IMR-90 (cell line): ENCODE measurements at regions not wholly inside any gene's neighbourhood (a gene's known extent, or its start where the extent isn't known, plus 50 kb on each side); places are given as distances from the start of the nearest gene placed in this dataset.

Source experiments
- ATAC-seq: fragments of 200-7000 bp; cut with Tn5 transposase; 2 replicates; pipeline ENCODE4 v1.9.1; 2020; ENCODE audit warnings: low read depth, mild to moderate bottlenecking, moderate library complexity
- BruUV-seq: library from RNA; stranded (reverse); fragments of 400-500 nt; replicated peaks from 2 replicates; lab custom pipeline; 2021; lab: Mats Ljungman, UMichigan
- CTCF ChIA-PET: fragments of 300-600 bp; formaldehyde crosslinking; extraction: SDS; loops from one replicate; lab custom pipeline; 2021; ENCODE audit warnings: antibody characterized with exemption; lab: Yijun Ruan, JAX
- POLR2A ChIA-PET: fragments of 300-600 bp; sonication (Branson Sonifier 250); formaldehyde crosslinking; loops from one replicate; lab custom pipeline; 2022; ENCODE audit warnings: antibody characterized with exemption; ENCODE audit not compliant: unreplicated experiment; lab: Charles Lee
- DNase-seq: peaks from one replicate; pipeline ENCODE4 v3.0.0; 2013
- H2AFZ ChIP-seq: replicated peaks from 2 replicates; pipeline ENCODE3; 2013; ENCODE audit warnings: low read length, mild to moderate bottlenecking; ENCODE audit not compliant: poor library complexity
- H2AK5ac ChIP-seq: 2 replicates; pipeline ENCODE4 v1.6.1; 2013; ENCODE audit warnings: low read depth, low read length, inconsistent platforms
- H2AK9ac ChIP-seq: replicated peaks from 2 replicates; pipeline ENCODE3; 2013; ENCODE audit warnings: mild to moderate bottlenecking, low read depth, low read length, moderate library complexity; ENCODE audit not compliant: poor library complexity
- H2BK120ac ChIP-seq: 2 replicates; pipeline ENCODE4 v1.6.1; 2013; ENCODE audit warnings: low read depth, low read length, inconsistent platforms
- H2BK15ac ChIP-seq: 3 replicates; pipeline ENCODE4 v1.6.1; 2013; ENCODE audit warnings: low read depth, low read length, inconsistent platforms
- H2BK20ac ChIP-seq: 2 replicates; pipeline ENCODE4 v1.6.1; 2013; ENCODE audit warnings: low read depth, mild to moderate bottlenecking, inconsistent platforms, low read length, moderate library complexity
- H2BK5ac ChIP-seq: 2 replicates; pipeline ENCODE4 v1.6.1; 2013; ENCODE audit warnings: mild to moderate bottlenecking, low read depth, low read length, inconsistent platforms; ENCODE audit not compliant: poor library complexity, severe bottlenecking
- H3K14ac ChIP-seq: replicated peaks from 2 replicates; pipeline ENCODE4 v1.6.1; 2013; ENCODE audit warnings: low read depth, low read length, inconsistent platforms
- H3K18ac ChIP-seq: 2 replicates; pipeline ENCODE4 v1.6.1; 2013; ENCODE audit warnings: low read depth, low read length, control low read depth
- H3K23ac ChIP-seq: 2 replicates; pipeline ENCODE4 v1.6.1; 2013; ENCODE audit warnings: low read depth, low read length, inconsistent platforms
- H3K27ac ChIP-seq: 2 replicates; pipeline ENCODE4 v1.5.1; 2013; ENCODE audit warnings: mild to moderate bottlenecking, control low read depth, low read length; ENCODE audit not compliant: insufficient read depth
- H3K27me3 ChIP-seq: 2 replicates; pipeline ENCODE4 v1.6.1; 2013; ENCODE audit warnings: low read length; ENCODE audit not compliant: control insufficient read depth, insufficient read depth
- H3K36me3 ChIP-seq: 2 replicates; pipeline ENCODE4 v1.6.1; 2013; ENCODE audit warnings: low read length, mixed read lengths; ENCODE audit not compliant: control insufficient read depth, insufficient read depth
- H3K4ac ChIP-seq: 2 replicates; pipeline ENCODE4 v1.6.1; 2013; ENCODE audit warnings: low read depth, low read length, inconsistent platforms
- H3K4me1 ChIP-seq: 2 replicates; pipeline ENCODE4 v1.6.1; 2013; ENCODE audit warnings: low read length, mixed read lengths; ENCODE audit not compliant: control insufficient read depth, insufficient read depth
- H3K4me2 ChIP-seq: 2 replicates; pipeline ENCODE4 v1.6.1; 2013; ENCODE audit warnings: low read depth, mild to moderate bottlenecking, control low read depth, low read length, moderate library complexity
- H3K4me3 ChIP-seq: 2 replicates; pipeline ENCODE4 v1.5.1; 2013; ENCODE audit warnings: low read depth, mild to moderate bottlenecking, control low read depth, low read length, moderate library complexity; ENCODE audit not compliant: insufficient read depth
- H3K56ac ChIP-seq: 2 replicates; pipeline ENCODE4 v1.6.1; 2013; ENCODE audit warnings: low read length, inconsistent platforms; ENCODE audit not compliant: insufficient read depth; ENCODE audit errors: extremely low read depth
- H3K79me1 ChIP-seq, 2 experiments: 2 replicates each; pipeline ENCODE4 v1.6.1; 2013; ENCODE audit warnings: low read length in 2 of 2, inconsistent platforms in 1 of 2, low read depth in 1 of 2
- H3K9ac ChIP-seq: 2 replicates; pipeline ENCODE4 v1.6.1; 2013; ENCODE audit warnings: low read depth, low read length, control low read depth
- H3K9me1 ChIP-seq: 2 replicates; pipeline ENCODE4 v1.6.1; 2013; ENCODE audit warnings: low read length, inconsistent platforms; ENCODE audit not compliant: insufficient read depth
- H3K9me3 ChIP-seq: 2 replicates; pipeline ENCODE4 v1.6.1; 2013; ENCODE audit warnings: low read length; ENCODE audit not compliant: control insufficient read depth, insufficient read depth
- H4K20me1 ChIP-seq: 2 replicates; pipeline ENCODE4 v1.6.1; 2013; ENCODE audit warnings: low read length, inconsistent platforms; ENCODE audit not compliant: insufficient read depth
- H4K5ac ChIP-seq: 2 replicates; pipeline ENCODE4 v1.6.1; 2013; ENCODE audit warnings: mild to moderate bottlenecking, low read depth, low read length, control low read depth
- H4K8ac ChIP-seq, 2 experiments: 2 replicates each; pipeline ENCODE4 v1.6.1; 2013; ENCODE audit warnings: low read depth in 2 of 2, low read length in 2 of 2, control low read depth in 1 of 2, inconsistent platforms in 1 of 2
- H4K91ac ChIP-seq: 2 replicates; pipeline ENCODE4 v1.6.1; 2013; ENCODE audit warnings: low read depth, low read length, inconsistent platforms; ENCODE audit not compliant: insufficient read depth
- MAZ ChIP-seq: IDR thresholded peaks from 2 replicates; pipeline ENCODE4 v1.6.1; 2012; ENCODE audit warnings: low read depth, mild to moderate bottlenecking, low read length, improper control_type of control experiment, moderate library complexity, borderline replicate concordance
- POLR2A ChIP-seq: IDR thresholded peaks from 2 replicates; pipeline ENCODE4 v1.6.1; 2012; ENCODE audit warnings: mild to moderate bottlenecking, low read depth, low read length
- WGBS, 2 experiments: methylation state at CpG; one replicate each; pipeline versions ENCODE4 v1.1.5 to v1.1.7; 2013; ENCODE audit warnings: missing lambda C conversion rate in 2 of 2; ENCODE audit not compliant: insufficient read length in 1 of 2; ENCODE audit errors: extremely low coverage in 2 of 2; 5-methylcytosine and 5-hydroxymethylcytosine counted together
- dilution Hi-C: fragments of 300-500 bp; cut with HindIII; formaldehyde crosslinking; loops from one replicate; pipeline ENCODE4 v1.14.3; 2018; ENCODE audit warnings: low sequenced_read_pairs; ENCODE audit not compliant: unreplicated experiment
- in situ Hi-C: fragments of 300-500 bp; cut with MboI; formaldehyde crosslinking; loops from 3 replicates; pipeline ENCODE4 v1.14.3; 2019; ENCODE audit warnings: low sequenced_read_pairs, inconsistent platforms, mixed read lengths
- intact Hi-C: fragments of 100-400 bp; cut with micrococcal nuclease; formaldehyde crosslinking; loops from 2 replicates; pipeline ENCODE4 v1.10.0; 2022

GRCh38 chr16:11452298-11452697 lies 107.0 kb downstream of the RMI2 start:
- intact Hi-C loops (no loop called here), dilution Hi-C loops (no loop called here), in situ Hi-C loops (no loop called here)
- no peak for TF ChIP-seq MAZ
- TF ChIP-seq POLR2A = no peak
- ChIA-PET CTCF (no interaction called here), POLR2A (no interaction called here)
- Histone ChIP-seq H3K79me1 (no peaks in the 10 kb centered on the region), H3K9ac (no peak overlapping the region), H3K9me3 (no peaks in the 10 kb centered on the region), H3K4me3 (no peak overlapping the region), H2AK5ac (no peak overlapping the region), H3K23ac (no peak overlapping the region), H3K36me3 (no peaks in the 10 kb centered on the region), H2BK5ac (no peak overlapping the region), H3K4ac (no peak overlapping the region), H4K20me1 (no peaks in the 10 kb centered on the region), H3K18ac (no peak overlapping the region), H2BK15ac (no peak overlapping the region), H2AFZ (no peak overlapping the region), H3K14ac (no peak overlapping the region), H4K8ac (no peak overlapping the region), H3K4me2 (no peak overlapping the region), H4K91ac (no peak overlapping the region), H4K5ac (no peak overlapping the region), H3K4me1 (no peaks in the 10 kb centered on the region), H3K9me1 (no peaks in the 10 kb centered on the region), H2AK9ac (no peak overlapping the region), H3K27ac (no peak overlapping the region), H3K56ac (no peak overlapping the region), H2BK120ac (no peak overlapping the region), H2BK20ac (no peak overlapping the region), H3K27me3 (peaks cover 45% of the 10 kb centered on the region)
- 89% methylated on average over 3 of the region's 7 CpGs; no CpG with 5 or more reads in 1 of the 2 experiments for WGBS, 2 experiments
- ATAC-seq (no peak), DNase-seq (no peak)
- BruUV-seq = no TSS peak
